SU-DHL-6 (cell line): ENCODE measurements at regions not wholly inside any gene's neighbourhood (a gene's known extent, or its start where the extent isn't known, plus 50 kb on each side); places are given as distances from the start of the nearest gene placed in this dataset.

Experiments
- EZH2phosphoT487 ChIP-seq: fragments of 200-600 bp; sonication (generic), shearing (Covaris generic); conservative IDR thresholded peaks from 2 replicates; pipeline ENCODE4 v1.6.1; 2018; ENCODE audit warnings: mild to moderate bottlenecking, antibody characterized with exemption, low read length, moderate library complexity, mixed read lengths
- TF ChIP-seq, protein P1 (sequence below): fragments of 200-600 bp; sonication (generic); IDR thresholded peaks from one replicate; pipeline ENCODE4 v1.5.1; 2017; ENCODE audit warnings: antibody characterized with exemption, mild to moderate bottlenecking, low read length, moderate library complexity; ENCODE audit not compliant: insufficient read depth, poor library complexity, severe bottlenecking

GRCh38 chr18:78559584-78559983, 420.0 kb upstream of the SALL3 start:
- TF ChIP-seq, protein P1, sequence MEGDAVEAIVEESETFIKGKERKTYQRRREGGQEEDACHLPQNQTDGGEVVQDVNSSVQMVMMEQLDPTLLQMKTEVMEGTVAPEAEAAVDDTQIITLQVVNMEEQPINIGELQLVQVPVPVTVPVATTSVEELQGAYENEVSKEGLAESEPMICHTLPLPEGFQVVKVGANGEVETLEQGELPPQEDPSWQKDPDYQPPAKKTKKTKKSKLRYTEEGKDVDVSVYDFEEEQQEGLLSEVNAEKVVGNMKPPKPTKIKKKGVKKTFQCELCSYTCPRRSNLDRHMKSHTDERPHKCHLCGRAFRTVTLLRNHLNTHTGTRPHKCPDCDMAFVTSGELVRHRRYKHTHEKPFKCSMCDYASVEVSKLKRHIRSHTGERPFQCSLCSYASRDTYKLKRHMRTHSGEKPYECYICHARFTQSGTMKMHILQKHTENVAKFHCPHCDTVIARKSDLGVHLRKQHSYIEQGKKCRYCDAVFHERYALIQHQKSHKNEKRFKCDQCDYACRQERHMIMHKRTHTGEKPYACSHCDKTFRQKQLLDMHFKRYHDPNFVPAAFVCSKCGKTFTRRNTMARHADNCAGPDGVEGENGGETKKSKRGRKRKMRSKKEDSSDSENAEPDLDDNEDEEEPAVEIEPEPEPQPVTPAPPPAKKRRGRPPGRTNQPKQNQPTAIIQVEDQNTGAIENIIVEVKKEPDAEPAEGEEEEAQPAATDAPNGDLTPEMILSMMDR: no peak
- TF ChIP-seq EZH2phosphoT487: no peak
